ENCODE measurements at regions not wholly inside any gene's neighbourhood (a gene's known extent, or its start where the extent isn't known, plus 50 kb on each side); places are given as distances from the start of the nearest gene placed in this dataset.
"Not testable (repeated sequence)": the region's sequence is repeated elsewhere in the genome, so short reads cannot be mapped to it uniquely, and the experiment has no call there.

DNA sequence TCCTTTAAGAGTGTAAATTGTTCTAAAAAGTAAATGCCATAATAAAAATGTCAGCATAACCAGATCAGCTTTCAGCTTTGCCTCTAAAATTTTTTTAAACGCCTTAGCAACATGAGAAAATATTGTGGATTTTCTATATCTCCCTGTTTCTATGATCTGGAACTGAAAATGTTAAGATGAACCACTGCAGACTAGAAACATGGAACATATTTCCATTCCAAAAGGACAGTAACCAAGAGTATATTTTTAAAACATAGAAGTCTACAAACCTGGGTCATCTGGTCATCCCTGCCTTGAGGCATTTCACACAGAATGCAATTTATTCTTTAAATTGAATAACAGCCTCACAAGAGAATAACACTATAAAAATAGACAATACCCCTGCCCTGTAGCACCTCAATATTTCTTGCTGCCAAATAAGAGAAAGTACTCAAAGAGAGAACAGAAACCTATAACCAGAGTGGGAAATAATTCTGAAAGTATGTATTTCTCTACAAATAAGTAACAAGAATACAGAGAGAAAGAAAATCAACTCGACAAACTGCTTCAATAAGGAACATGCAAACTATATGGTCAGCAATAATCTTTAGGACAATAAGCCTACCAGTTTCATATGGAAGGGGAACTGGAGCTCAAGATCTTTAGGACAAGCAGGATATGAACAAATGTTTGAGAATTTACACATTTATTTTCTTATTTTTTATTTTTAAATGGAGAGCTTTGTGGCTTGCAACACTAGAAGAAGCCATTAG is 949.0 kb downstream of the EPHA3 start:
- Mint-ChIP-seq H3K36me3 (ENCODE audit: low read depth) (no peaks in the 10 kb centered on the region), H3K4me3 (no peak overlapping the region), H3K27ac (no peak overlapping the region), H3K27me3 (no peaks in the 10 kb centered on the region), H3K4me1 (no peaks in the 10 kb centered on the region)
- DNase-seq (no peak), ATAC-seq (no peak)
- H3K9me3 ChIP-seq (ENCODE audit: control insufficient read depth, low read length, poor library complexity, severe bottlenecking) = no peaks in the 10 kb centered on the region

- H3K4me1 Mint-ChIP-seq = no peaks in the 10 kb centered on the region
- no peak overlapping the region for H3K27ac Mint-ChIP-seq
- DNase-seq (no peak), ATAC-seq (no peak)
- no peaks in the 10 kb centered on the region for H3K9me3 ChIP-seq (ENCODE audit: control insufficient read depth, low read length, poor library complexity, severe bottlenecking)
- H3K36me3 Mint-ChIP-seq (ENCODE audit: low read depth) = no peaks in the 10 kb centered on the region
- H3K27me3 Mint-ChIP-seq = no peaks in the 10 kb centered on the region
- H3K4me3 Mint-ChIP-seq = no peak overlapping the region
These were observed 954.6 kb downstream of the EPHA3 start for GRCh38 chr3:90062016-90062415.

GRCh38 chr3:90062631-90063200 is 955.3 kb downstream of the EPHA3 start:
- Mint-ChIP-seq H3K27me3 (no peaks in the 10 kb centered on the region), H3K27ac (no peak overlapping the region), H3K4me3 (no peak overlapping the region), H3K36me3 (ENCODE audit: low read depth) (no peaks in the 10 kb centered on the region), H3K4me1 (no peaks in the 10 kb centered on the region)
- DNase-seq = no peak
- no peak for ATAC-seq
- H3K9me3 ChIP-seq (ENCODE audit: control insufficient read depth, low read length, poor library complexity, severe bottlenecking) = no peaks in the 10 kb centered on the region

DNA sequence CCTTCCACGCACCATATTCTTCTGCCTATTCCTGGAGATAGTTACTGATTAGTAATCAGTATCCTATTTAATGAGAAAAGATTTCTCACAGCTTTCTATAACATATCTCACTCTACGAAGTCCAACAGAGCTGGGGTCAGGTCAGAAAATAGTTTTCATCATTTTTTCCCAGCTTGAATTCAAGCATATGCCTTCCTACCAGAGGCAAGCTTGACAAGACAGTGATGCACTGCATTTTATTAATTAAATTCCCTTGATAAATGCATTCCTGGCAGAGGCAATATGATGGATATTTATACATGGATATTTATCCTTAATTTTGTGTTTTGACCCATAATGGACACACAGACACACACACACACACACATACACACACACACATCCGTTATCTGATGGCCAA is 961.4 kb downstream of the EPHA3 start:
- H3K27ac Mint-ChIP-seq = no peak overlapping the region
- H3K9me3 ChIP-seq (ENCODE audit: control insufficient read depth, low read length, poor library complexity, severe bottlenecking) = peaks cover 3% of the 10 kb centered on the region
- DNase-seq (no peak), ATAC-seq (no peak)
- no peaks in the 10 kb centered on the region for H3K27me3 Mint-ChIP-seq
- no peaks in the 10 kb centered on the region for H3K36me3 Mint-ChIP-seq (ENCODE audit: low read depth)
- no peak overlapping the region for H3K4me3 Mint-ChIP-seq
- H3K4me1 Mint-ChIP-seq = no peaks in the 10 kb centered on the region

GRCh38 chr3:90069748-90070147 is 962.3 kb downstream of the EPHA3 start:
- DNase-seq (no peak), ATAC-seq (no peak)
- H3K4me1 Mint-ChIP-seq = no peaks in the 10 kb centered on the region
- no peaks in the 10 kb centered on the region for H3K36me3 Mint-ChIP-seq (ENCODE audit: low read depth)
- H3K9me3 ChIP-seq (ENCODE audit: control insufficient read depth, low read length, poor library complexity, severe bottlenecking) = peaks cover 3% of the 10 kb centered on the region
- H3K27ac Mint-ChIP-seq = no peak overlapping the region
- H3K4me3 Mint-ChIP-seq = no peak overlapping the region
- no peaks in the 10 kb centered on the region for H3K27me3 Mint-ChIP-seq

DNA sequence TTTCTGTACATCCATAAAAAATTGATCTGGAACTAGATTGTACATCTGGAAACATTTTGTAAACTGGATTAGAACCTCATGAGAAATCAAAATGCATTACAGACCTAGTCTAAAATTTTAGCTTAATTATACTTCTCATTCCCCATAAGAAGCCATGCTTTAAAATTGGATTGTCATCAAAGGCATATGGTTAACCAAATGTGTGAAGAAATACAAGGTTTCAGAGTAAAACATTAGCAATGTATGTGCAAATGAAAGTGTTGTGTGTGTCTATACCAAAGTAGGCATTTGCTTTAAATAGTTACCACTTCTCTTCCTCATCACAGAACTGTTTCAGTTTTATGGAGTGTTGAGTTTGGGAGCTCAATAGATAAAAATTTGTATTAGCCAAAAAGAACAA is 968.7 kb downstream of the EPHA3 start:
- DNase-seq (no peak), ATAC-seq (no peak)
- H3K4me1 Mint-ChIP-seq = no peaks in the 10 kb centered on the region
- H3K4me3 Mint-ChIP-seq = no peak overlapping the region
- no peak overlapping the region for H3K27ac Mint-ChIP-seq
- no peaks in the 10 kb centered on the region for H3K27me3 Mint-ChIP-seq
- H3K9me3 ChIP-seq (ENCODE audit: control insufficient read depth, low read length, poor library complexity, severe bottlenecking) = no peaks in the 10 kb centered on the region
- no peaks in the 10 kb centered on the region for H3K36me3 Mint-ChIP-seq (ENCODE audit: low read depth)

DNA sequence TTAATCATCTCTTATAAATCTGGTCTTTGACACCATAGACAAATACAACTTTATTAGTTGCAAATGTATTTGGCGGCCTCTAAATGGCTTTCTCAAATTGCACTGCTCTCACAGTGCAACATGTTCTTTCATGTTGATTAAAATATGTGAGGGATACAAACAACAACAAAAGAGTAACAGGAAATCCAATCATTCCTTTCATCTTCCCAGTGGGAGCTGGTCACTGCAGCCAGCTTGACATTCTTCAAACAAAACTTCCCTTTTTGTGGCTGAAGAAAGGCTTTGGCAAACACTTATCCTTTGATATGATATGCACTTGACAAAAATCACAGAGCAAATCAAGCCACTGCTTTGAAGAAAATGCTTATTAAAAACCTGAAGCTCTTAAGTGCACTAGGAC is 973.6 kb downstream of the EPHA3 start:
- Mint-ChIP-seq H3K27me3 (no peaks in the 10 kb centered on the region), H3K36me3 (ENCODE audit: low read depth) (no peaks in the 10 kb centered on the region), H3K4me3 (no peak overlapping the region), H3K4me1 (no peaks in the 10 kb centered on the region), H3K27ac (no peak overlapping the region)
- DNase-seq = no peak
- ATAC-seq = no peak
- no peaks in the 10 kb centered on the region for H3K9me3 ChIP-seq (ENCODE audit: control insufficient read depth, low read length, poor library complexity, severe bottlenecking)

- H3K36me3 Mint-ChIP-seq (ENCODE audit: low read depth); DNase-seq; H3K4me1 Mint-ChIP-seq; H3K4me3 Mint-ChIP-seq; H3K9me3 ChIP-seq (ENCODE audit: control insufficient read depth, low read length, poor library complexity, severe bottlenecking); H3K27ac Mint-ChIP-seq; H3K27me3 Mint-ChIP-seq; ATAC-seq: not testable (repeated sequence)
These were observed 978.9 kb downstream of the EPHA3 start for GRCh38 chr3:90086297-90086696.

DNA sequence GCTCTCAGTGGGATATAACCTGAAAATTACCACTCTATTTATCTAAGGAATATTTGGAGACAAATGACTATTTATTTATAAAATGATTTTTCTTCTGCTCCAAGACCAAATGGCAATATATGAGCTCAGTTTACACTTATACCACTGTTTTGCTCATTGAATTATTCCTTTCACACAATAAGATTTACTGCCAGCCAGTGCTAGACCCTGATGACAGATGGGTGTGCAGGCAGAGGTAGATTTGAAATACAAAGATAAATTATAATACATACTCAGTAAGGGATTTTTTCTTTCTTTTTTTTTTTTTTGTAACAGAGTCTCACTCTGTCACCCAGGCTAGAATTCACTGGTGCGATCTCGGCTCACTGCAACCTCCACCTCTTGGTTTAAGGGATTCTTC is 980.3 kb downstream of the EPHA3 start:
- no peaks in the 10 kb centered on the region for H3K4me1 Mint-ChIP-seq
- no peaks in the 10 kb centered on the region for H3K9me3 ChIP-seq (ENCODE audit: control insufficient read depth, low read length, poor library complexity, severe bottlenecking)
- H3K4me3 Mint-ChIP-seq = no peak overlapping the region
- ATAC-seq (no peak), DNase-seq (no peak)
- no peak overlapping the region for H3K27ac Mint-ChIP-seq
- H3K36me3 Mint-ChIP-seq (ENCODE audit: low read depth) = no peaks in the 10 kb centered on the region
- H3K27me3 Mint-ChIP-seq = no peaks in the 10 kb centered on the region

DNA sequence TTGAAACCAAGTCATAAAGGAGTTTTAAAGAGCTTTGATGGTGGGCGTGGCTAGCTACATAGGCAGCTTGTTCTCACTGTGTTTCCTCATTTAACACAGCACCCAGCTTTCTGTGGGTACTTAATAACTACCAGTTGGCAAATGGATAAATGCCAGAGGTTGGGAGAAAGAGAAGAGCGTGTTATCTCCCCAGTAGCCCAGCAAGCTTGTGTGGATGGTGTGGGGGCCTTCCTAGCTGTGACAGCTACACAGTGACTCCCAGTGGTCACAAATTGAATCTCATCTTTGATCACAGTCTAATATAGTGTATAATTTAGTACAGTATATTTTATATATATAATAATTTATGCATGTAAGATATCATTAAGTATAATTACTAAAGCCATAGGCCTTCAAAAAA is 984.1 kb downstream of the EPHA3 start:
- no peaks in the 10 kb centered on the region for H3K36me3 Mint-ChIP-seq (ENCODE audit: low read depth)
- no peak overlapping the region for H3K4me3 Mint-ChIP-seq
- no peak for ATAC-seq

DNA sequence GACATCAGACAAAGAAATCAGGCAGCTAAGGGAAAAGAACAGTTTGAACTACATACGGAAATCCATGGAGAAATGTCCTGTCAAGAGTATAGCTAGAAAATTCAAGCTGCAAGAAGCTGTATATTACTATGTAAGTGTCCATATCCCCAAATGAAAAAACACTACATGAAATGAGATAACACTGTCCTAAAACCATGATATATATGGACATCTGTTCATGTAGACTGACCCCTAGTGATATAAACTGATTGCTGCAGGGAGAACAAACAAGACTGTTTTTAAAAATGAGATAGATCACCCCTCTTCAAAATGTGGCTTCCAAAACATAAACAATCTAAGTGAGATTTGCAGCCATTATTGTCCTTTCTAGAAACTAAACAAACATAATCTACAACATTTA is 985.6 kb downstream of the EPHA3 start:
- no peaks in the 10 kb centered on the region for H3K4me1 Mint-ChIP-seq
- no peak overlapping the region for H3K4me3 Mint-ChIP-seq
- H3K27ac Mint-ChIP-seq = no peak overlapping the region
- DNase-seq (no peak), ATAC-seq (no peak)
- H3K36me3 Mint-ChIP-seq (ENCODE audit: low read depth) = no peaks in the 10 kb centered on the region
- no peaks in the 10 kb centered on the region for H3K27me3 Mint-ChIP-seq
- H3K9me3 ChIP-seq (ENCODE audit: control insufficient read depth, low read length, poor library complexity, severe bottlenecking) = no peaks in the 10 kb centered on the region

More for the DNA sequence above, 984.1 kb downstream of the EPHA3 start:
- DNase-seq = no peak
- H3K4me1 Mint-ChIP-seq = no peaks in the 10 kb centered on the region
- H3K9me3 ChIP-seq (ENCODE audit: control insufficient read depth, low read length, poor library complexity, severe bottlenecking) = no peaks in the 10 kb centered on the region
- H3K27ac Mint-ChIP-seq = no peak overlapping the region
- no peaks in the 10 kb centered on the region for H3K27me3 Mint-ChIP-seq

- Mint-ChIP-seq H3K36me3 (ENCODE audit: low read depth) (no peaks in the 10 kb centered on the region), H3K27me3 (no peaks in the 10 kb centered on the region), H3K4me1 (no peaks in the 10 kb centered on the region), H3K4me3 (no peak overlapping the region), H3K27ac (no peak overlapping the region)
- H3K9me3 ChIP-seq (ENCODE audit: control insufficient read depth, low read length, poor library complexity, severe bottlenecking) = no peaks in the 10 kb centered on the region
- no peak for ATAC-seq
- DNase-seq = no peak
These were observed 988.4 kb downstream of the EPHA3 start for GRCh38 chr3:90095811-90096210.

DNA sequence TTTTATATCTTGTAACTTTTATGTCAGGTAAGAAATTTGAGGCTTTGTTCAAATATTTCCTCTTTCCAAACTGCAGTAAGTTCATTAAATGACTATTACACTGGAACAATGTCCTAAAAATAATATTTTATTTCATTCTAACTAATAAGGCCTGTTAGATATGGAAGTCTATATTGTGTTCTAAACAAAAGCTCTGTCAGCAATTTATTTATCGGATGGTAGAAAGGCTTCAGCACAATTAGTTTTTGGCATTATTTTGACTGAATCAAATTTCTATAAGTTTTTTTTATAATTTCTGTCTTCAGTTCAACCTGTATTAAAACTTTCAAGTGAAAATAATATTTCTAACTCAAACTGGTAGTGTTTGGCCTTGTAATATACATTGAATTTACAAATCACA is 992.1 kb downstream of the EPHA3 start:
- Mint-ChIP-seq H3K27me3 (no peaks in the 10 kb centered on the region), H3K27ac (no peak overlapping the region), H3K4me1 (no peaks in the 10 kb centered on the region), H3K36me3 (ENCODE audit: low read depth) (no peaks in the 10 kb centered on the region), H3K4me3 (no peak overlapping the region)
- DNase-seq (no peak), ATAC-seq (no peak)
- no peaks in the 10 kb centered on the region for H3K9me3 ChIP-seq (ENCODE audit: control insufficient read depth, low read length, poor library complexity, severe bottlenecking)

DNA sequence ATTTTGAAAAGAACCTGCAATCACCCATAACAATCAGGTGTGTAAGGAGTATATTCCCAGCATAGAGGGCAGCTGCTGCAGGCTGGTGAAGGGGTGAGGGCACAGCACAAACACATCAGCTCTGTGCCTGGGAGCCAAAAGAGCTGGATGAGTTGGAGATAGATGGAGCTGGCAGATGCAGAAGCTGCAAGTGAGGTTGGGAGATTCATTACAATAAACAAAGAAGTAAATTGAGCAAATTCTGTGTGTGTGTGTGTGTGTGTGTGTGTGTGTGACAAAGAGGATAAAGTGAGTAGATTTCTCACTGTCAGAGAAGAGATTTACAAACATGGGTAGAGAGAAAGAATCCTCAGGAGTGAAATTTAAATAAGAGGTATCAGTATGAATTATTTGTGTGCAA is 994.7 kb downstream of the EPHA3 start:
- Mint-ChIP-seq H3K4me1 (no peaks in the 10 kb centered on the region), H3K27me3 (no peaks in the 10 kb centered on the region), H3K36me3 (ENCODE audit: low read depth) (no peaks in the 10 kb centered on the region), H3K4me3 (no peak overlapping the region), H3K27ac (no peak overlapping the region)
- no peak for ATAC-seq
- H3K9me3 ChIP-seq (ENCODE audit: control insufficient read depth, low read length, poor library complexity, severe bottlenecking) = no peaks in the 10 kb centered on the region
- DNase-seq = no peak

Data from T-helper 17 cell (primary cell).